Forelimb muscle (tissue), 1 donor: ENCODE measurements at regions not wholly inside any gene's neighbourhood (a gene's known extent, or its start where the extent isn't known, plus 50 kb on each side); places are given as distances from the start of the nearest gene placed in this dataset.

ENCODE experiments used
- DNase-seq: peaks from one replicate; pipeline ENCODE4 v3.0.0-alpha.2; 2013; ENCODE audit warnings: low read depth

DNA sequence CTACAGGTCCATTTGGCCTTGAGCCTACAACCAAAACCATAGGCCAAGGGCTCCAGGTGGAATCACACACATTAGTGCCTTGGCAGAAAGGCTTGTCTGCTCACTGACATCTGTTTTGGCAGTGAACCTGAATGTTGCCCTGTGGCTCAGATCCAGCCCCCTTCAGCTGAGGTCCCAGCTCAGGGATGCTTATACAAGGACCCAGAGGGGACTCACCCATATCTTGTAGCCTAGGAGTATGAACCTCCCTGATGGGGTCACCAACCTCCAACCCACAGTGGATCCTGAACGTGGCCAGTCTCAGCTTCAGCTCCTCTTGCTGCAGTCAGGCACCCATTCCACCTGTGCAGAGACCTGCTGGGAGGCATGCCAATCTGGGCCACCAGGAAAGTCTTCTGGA lies 50.8 kb upstream of the HMX1 start:
- no peak for DNase-seq

DNA sequence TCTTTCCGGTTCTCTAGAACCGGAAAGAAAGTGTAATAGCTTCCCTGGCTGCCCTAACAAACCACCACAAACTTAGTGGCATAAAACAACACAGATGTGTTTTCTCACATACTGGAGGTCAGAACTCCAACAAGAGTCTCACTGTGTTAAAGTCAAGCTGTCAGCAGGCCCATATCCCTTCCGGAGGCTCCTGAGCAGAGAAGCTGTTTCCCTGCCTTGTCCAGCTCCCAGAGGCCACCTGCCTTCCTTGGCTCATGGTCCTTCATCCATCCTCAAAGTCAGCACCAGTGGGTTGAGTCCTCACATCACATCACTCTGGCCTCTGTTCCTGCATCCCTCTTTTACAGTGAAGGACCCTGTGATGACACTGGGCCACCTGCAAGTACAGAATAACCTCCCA lies 49.8 kb upstream of the HMX1 start:
- no peak for DNase-seq
